Vagina (tissue), 2 donors: ENCODE measurements at regions not wholly inside any gene's neighbourhood (a gene's known extent, or its start where the extent isn't known, plus 50 kb on each side); places are given as distances from the start of the nearest gene placed in this dataset.

Source experiments
- POLR2A ChIP-seq, 2 donors: fragments of 450-650 bp; IDR thresholded peaks; one replicate each; pipeline ENCODE4 v1.6.1; 2017; ENCODE audit warnings: antibody characterized with exemption in 2 of 2, mild to moderate bottlenecking in 2 of 2, moderate library complexity in 2 of 2
- TF ChIP-seq, protein P1 (sequence below), 3 experiments: fragments of 450-650 bp in 2 of 3; fragments of 200-600 bp in 1 of 3; sonication (generic) in 1 of 3; IDR thresholded peaks; one replicate each; pipeline ENCODE4 v1.5.1; 2017 to 2019; ENCODE audit warnings: antibody characterized with exemption in 3 of 3, mild to moderate bottlenecking in 2 of 3, moderate library complexity in 2 of 3

DNA sequence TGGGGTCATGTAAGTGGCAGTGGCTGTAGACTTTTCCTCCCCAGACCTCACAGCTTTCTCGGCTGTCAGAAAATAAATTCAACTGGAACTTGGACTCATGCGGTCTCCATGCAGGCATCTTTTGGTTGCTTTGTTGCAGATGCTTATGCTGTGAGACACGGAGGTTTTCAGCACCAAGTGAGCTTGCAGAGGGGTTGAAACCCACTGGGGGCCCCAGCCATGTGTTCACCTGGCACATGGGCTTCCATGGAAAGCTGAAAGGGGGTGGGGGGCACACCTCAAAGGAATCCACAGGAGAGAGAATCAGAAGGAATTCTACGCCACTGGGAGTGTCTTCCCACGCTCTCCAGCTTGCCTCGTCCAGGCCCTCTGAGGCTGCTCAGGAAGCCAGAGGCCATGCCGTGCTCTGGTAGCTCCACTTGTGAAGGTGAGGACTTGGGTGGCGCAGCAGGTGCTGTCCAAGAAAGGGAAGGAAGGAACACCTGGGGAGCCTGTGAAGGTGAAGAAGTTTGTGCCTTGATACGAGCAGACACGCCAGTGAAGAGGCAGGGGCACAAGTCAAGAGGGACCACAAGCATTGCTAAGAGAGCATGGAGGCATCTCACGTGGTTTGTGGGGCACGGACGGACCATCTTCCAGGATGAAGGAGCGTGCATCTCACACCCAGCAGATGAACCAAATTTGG is 134.3 kb upstream of the PMEPA1 start:
- TF ChIP-seq, protein P1, sequence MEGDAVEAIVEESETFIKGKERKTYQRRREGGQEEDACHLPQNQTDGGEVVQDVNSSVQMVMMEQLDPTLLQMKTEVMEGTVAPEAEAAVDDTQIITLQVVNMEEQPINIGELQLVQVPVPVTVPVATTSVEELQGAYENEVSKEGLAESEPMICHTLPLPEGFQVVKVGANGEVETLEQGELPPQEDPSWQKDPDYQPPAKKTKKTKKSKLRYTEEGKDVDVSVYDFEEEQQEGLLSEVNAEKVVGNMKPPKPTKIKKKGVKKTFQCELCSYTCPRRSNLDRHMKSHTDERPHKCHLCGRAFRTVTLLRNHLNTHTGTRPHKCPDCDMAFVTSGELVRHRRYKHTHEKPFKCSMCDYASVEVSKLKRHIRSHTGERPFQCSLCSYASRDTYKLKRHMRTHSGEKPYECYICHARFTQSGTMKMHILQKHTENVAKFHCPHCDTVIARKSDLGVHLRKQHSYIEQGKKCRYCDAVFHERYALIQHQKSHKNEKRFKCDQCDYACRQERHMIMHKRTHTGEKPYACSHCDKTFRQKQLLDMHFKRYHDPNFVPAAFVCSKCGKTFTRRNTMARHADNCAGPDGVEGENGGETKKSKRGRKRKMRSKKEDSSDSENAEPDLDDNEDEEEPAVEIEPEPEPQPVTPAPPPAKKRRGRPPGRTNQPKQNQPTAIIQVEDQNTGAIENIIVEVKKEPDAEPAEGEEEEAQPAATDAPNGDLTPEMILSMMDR (IDR thresholded peaks at IDR 0.05), result no peak
- TF ChIP-seq POLR2A (IDR thresholded peaks at IDR 0.05), result no peak
